Pancreas (tissue), 10 donors: ENCODE measurements at regions not wholly inside any gene's neighbourhood (a gene's known extent, or its start where the extent isn't known, plus 50 kb on each side); places are given as distances from the start of the nearest gene placed in this dataset.

ENCODE experiments used
- ATAC-seq, 4 donors: fragments of 200-7000 bp; cut with Tn5 transposase; one replicate each; pipeline versions ENCODE4 v1.8.0 to v1.9.1; 2020; ENCODE audit warnings: mild to moderate bottlenecking in 4 of 4, moderate library complexity in 4 of 4
- DNase-seq, 6 donors: peaks; one replicate each; pipeline ENCODE4 v3.0.0-alpha.2; 2020
- FAIRE-seq: peaks from 2 replicates; lab custom pipeline; 2012; peaks lifted over from hg19 to GRCh38; lab: Jason Lieb, UNC
- H3K27ac ChIP-seq, 4 donors: fragments of 200-600 bp; sonication (generic); 1 replicate in 3 of 4; 2 replicates in 1 of 4; pipeline versions ENCODE4 v1.5.0 to v1.8.0; 2020
- H3K27me3 ChIP-seq, 4 donors: fragments of 200-600 bp; one replicate each; pipeline ENCODE4 v1.8.0; 2021
- H3K36me3 ChIP-seq, 3 donors: fragments of 200-600 bp; sonication (generic) in 1 of 3; one replicate each; pipeline versions ENCODE4 v1.5.0 to v1.8.0; 2020 to 2021
- H3K4me1 ChIP-seq, 3 donors: fragments of 200-600 bp; one replicate each; pipeline ENCODE4 v1.8.0; 2021
- H3K4me3 ChIP-seq, 4 donors: fragments of 200-600 bp; sonication (generic) in 2 of 4; one replicate each; pipeline versions ENCODE4 v1.5.0 to v1.8.0; 2020 to 2021
- H3K9me3 ChIP-seq, 4 donors: fragments of 200-600 bp; one replicate each; pipeline ENCODE4 v1.8.0; 2021
- WGBS, 2 donors: extraction: QIAGEN DNeasy Blood & Tissue Kit; methylation state at CpG; one replicate each; pipeline ENCODE4 v1.1.7; 2013; 5-methylcytosine and 5-hydroxymethylcytosine counted together
- intact Hi-C, 3 donors: fragments of 100-400 bp; cut with DNase I; formaldehyde crosslinking; loops; one replicate each; pipeline versions ENCODE4 v1.11.1 to v1.14.2; 2022
- TF ChIP-seq, protein P1 (sequence below), 4 donors: fragments of 200-600 bp; sonication (generic) in 3 of 4; IDR thresholded peaks; one replicate each; pipeline versions ENCODE4 v1.5.0 to v1.8.0; 2021; ENCODE audit warnings: antibody characterized with exemption in 4 of 4
- donor health status: healthy with polysubstance abuse.
- donor health status: DM: no; HTN: no; CAD: no; lungs with moderate emphysema.
- donor health status: DM: no; HTN: no; CAD: no.
- donor health status: control.
- donor health status: control.
- donor health status: Bipolar disorder and iron deficiency.
- donor health status: DM: yes; HTN: yes; CAD: no.
- donor health status: DM: no; HTN: no; CAD: no.
- donor health status: DM: no; HTN: no; CAD: no.
- donor health status: DM: yes; HTN: yes; CAD: no.

DNA sequence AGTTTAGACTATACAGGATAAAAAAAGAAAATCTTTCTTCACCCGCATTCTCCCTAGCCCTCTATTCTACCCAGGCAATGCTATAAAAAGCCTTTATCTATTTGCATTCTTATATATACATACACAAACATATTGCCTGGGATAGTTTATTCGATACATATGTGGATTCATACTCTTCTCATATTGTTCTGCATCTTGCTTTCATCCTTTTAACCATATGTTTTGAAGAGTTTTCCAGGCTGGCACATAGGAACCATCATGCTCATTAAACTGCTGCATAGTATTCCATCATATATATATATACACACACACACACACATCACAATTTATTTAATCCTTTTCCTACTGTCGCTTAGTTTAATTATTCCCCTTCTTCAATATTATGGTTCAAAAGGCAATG, 461.2 kb downstream of the NTRK2 start:
- H3K4me3 ChIP-seq, result no peak overlapping the region
- DNase-seq, result no peak

DNA sequence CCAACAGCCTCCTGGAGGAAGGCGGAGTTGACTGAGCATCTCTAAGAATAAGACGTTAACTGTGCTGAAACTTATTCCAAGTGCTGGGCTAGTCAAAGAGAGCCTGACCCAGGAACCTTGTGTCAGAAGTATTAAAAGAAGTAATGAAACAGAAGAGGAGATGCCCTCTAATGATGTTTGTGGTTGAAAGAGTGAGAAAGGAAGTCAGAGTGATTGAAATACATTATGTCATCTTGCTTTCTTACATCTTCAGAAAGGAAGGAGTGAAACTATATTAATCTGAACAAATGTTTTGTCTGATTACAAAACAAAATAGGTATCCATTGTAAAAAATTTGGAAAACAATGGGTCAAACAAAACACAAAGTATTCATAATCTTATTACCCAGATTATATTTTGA, 460.7 kb downstream of the NTRK2 start:
- TF ChIP-seq, protein P1, sequence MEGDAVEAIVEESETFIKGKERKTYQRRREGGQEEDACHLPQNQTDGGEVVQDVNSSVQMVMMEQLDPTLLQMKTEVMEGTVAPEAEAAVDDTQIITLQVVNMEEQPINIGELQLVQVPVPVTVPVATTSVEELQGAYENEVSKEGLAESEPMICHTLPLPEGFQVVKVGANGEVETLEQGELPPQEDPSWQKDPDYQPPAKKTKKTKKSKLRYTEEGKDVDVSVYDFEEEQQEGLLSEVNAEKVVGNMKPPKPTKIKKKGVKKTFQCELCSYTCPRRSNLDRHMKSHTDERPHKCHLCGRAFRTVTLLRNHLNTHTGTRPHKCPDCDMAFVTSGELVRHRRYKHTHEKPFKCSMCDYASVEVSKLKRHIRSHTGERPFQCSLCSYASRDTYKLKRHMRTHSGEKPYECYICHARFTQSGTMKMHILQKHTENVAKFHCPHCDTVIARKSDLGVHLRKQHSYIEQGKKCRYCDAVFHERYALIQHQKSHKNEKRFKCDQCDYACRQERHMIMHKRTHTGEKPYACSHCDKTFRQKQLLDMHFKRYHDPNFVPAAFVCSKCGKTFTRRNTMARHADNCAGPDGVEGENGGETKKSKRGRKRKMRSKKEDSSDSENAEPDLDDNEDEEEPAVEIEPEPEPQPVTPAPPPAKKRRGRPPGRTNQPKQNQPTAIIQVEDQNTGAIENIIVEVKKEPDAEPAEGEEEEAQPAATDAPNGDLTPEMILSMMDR (IDR thresholded peaks at IDR 0.05), result no peak
- Histone ChIP-seq H3K4me1 (no peaks in the 10 kb centered on the region), H3K9me3 (no peaks in the 10 kb centered on the region), H3K4me3 (no peak overlapping the region), H3K27ac (no peak overlapping the region), H3K36me3 (no peaks in the 10 kb centered on the region), H3K27me3 (no peaks in the 10 kb centered on the region)
- intact Hi-C loops, result no loop called here
- ATAC-seq (no peak), DNase-seq (no peak), FAIRE-seq (no peak)
- 71 to 88% methylated on average over 2 of the region's 2 CpGs for WGBS, 2 donors

More for the DNA sequence above, 461.2 kb downstream of the NTRK2 start:
- Histone ChIP-seq H3K4me1 (no peaks in the 10 kb centered on the region), H3K27me3 (no peaks in the 10 kb centered on the region), H3K27ac (no peak overlapping the region), H3K36me3 (no peaks in the 10 kb centered on the region), H3K9me3 (no peaks in the 10 kb centered on the region)
- TF ChIP-seq, protein P1 (IDR thresholded peaks at IDR 0.05), result no peak
- WGBS, 2 donors, result 76 to 79% methylated on average over 3 of the region's 3 CpGs
- no peak for ATAC-seq
- intact Hi-C loops, result no loop called here
- no peak for FAIRE-seq

DNA sequence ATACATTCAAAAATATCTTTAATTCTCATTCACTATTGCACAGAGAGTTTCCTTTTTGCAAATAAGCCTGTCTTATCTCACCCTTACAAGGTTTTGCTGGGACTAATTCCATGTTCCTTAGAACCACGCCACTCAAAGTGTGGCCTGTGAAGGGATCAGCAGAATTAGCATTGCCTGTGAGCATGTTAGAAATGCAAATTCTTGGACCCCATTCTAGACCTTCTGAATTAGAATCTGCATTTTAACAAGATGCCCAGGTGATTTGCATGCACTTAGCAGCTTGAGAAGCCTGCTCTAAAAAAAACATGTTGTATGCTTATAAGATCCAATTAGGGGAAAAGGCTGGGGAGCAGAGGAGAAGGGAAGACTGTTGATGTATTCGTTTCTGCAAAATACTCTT, 460.0 kb downstream of the NTRK2 start:
- DNase-seq, result no peak
- H3K27ac ChIP-seq, result no peak overlapping the region
- WGBS, 2 donors, result 42 to 63% methylated on average over 2 of the region's 2 CpGs
- no peak for FAIRE-seq
- H3K36me3 ChIP-seq, result no peaks in the 10 kb centered on the region
- no peaks in the 10 kb centered on the region for H3K27me3 ChIP-seq
- no peak for ATAC-seq
- H3K4me3 ChIP-seq, result no peak overlapping the region
- TF ChIP-seq, protein P1 (IDR thresholded peaks at IDR 0.05), result no peak
- H3K9me3 ChIP-seq, result no peaks in the 10 kb centered on the region
- H3K4me1 ChIP-seq, result no peaks in the 10 kb centered on the region
- intact Hi-C loops, result no loop called here

DNA sequence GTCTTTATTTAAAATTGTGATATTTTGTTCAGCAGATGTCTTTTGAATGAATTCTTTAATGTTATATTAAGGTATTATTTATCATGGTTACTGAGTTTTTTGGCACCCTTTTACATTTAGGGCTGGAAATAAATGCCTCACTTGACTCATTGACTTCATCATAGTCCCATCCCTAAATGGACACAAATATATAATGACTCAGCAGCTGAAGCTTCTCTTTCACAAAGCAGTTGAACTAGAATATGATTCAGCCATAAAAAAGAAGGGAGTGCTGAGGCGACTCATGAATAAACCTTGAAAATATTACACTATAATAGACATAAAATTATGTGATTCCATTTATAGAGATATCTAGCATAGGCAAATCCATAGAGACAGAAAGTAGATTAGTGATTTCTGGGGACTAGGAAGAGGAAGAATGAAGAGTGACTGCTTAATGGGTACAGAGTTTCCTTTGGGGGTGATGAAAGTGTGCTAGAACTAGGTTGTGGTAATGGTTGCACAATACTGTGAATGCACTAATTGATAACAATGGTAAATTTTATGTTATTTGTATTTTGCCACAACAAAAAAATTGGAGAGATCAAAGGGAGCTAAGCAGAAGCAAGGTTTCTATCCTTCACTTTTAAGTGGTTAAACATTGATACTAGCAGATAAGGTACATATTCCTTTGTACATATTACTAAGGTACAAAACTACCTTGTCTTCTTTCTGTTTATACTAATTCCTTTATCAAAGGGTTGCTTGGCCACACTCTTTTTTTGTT, 449.6 kb downstream of the NTRK2 start:
- intact Hi-C loops, result no loop called here
- Histone ChIP-seq H3K9me3 (peaks cover 0 to 4% (median 0%) of the 10 kb centered on the region in 4 donors), H3K27ac (no peak overlapping the region), H3K27me3 (peaks cover 0 to 10% (median 0%) of the 10 kb centered on the region in 4 donors), H3K4me3 (no peak overlapping the region), H3K36me3 (no peaks in the 10 kb centered on the region), H3K4me1 (no peaks in the 10 kb centered on the region)
- ATAC-seq (no peak), FAIRE-seq (no peak), DNase-seq (no peak)
- TF ChIP-seq, protein P1 (IDR thresholded peaks at IDR 0.05), result no peak
- WGBS, 2 donors, result 73 to 98% methylated on average over 1 of the region's 1 CpG

DNA sequence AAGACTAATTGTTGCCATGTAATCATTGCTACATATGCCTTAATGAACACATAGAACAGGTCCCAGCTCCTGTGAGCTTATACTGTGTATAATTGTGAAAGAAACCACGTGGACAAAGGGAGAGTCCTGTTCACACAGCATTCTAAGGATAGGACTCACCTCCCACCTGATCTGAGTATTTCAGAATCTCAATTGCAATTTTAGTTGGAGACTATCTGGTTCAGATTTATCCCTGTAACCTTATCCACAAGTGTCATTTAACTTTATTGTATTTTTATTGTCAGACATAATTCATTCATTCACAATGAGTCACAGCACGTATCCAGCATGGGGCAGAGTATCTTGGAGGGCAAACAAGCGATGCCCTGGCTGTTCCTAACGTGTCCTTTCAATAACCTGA, 448.3 kb downstream of the NTRK2 start:
- no peak for FAIRE-seq
- H3K4me3 ChIP-seq, result no peak overlapping the region
- no peak overlapping the region for H3K27ac ChIP-seq
- no peaks in the 10 kb centered on the region for H3K27me3 ChIP-seq
- H3K4me1 ChIP-seq, result no peaks in the 10 kb centered on the region
- H3K36me3 ChIP-seq, result no peaks in the 10 kb centered on the region
- ATAC-seq, result no peak
- no peaks in the 10 kb centered on the region for H3K9me3 ChIP-seq
- TF ChIP-seq, protein P1 (IDR thresholded peaks at IDR 0.05), result no peak
- intact Hi-C loops, result no loop called here
- WGBS, 2 donors, result 64 to 72% methylated on average over 4 of the region's 4 CpGs
- no peak for DNase-seq
